ENCODE measurements at regions not wholly inside any gene's neighbourhood (a gene's known extent, or its start where the extent isn't known, plus 50 kb on each side); places are given as distances from the start of the nearest gene placed in this dataset.

GRCh38 chr15:79373113-79373512 lies 59.0 kb upstream of the MINAR1 start:
- DNase-seq, result peak; percentile 9

GRCh38 chr15:79373728-79374127 lies 58.4 kb upstream of the MINAR1 start:
- DNase-seq, result no peak

- DNase-seq, result no peak
Observed at GRCh38 chr15:79376383-79376782, 55.8 kb upstream of the MINAR1 start.

GRCh38 chr15:79378394-79379109 lies 53.6 kb upstream of the MINAR1 start:
- no peak for DNase-seq

GRCh38 chr15:79380755-79381497 lies 51.2 kb upstream of the MINAR1 start:
- DNase-seq, result peak; percentile 78

- no peak for DNase-seq
Observed at GRCh38 chr15:79381593-79381992, 50.5 kb upstream of the MINAR1 start.

Data from hindlimb muscle (tissue), 1 donor.